ENCODE measurements at regions not wholly inside any gene's neighbourhood (a gene's known extent, or its start where the extent isn't known, plus 50 kb on each side); places are given as distances from the start of the nearest gene placed in this dataset.
A peak's percentile ranks its signal among the peaks of the same experiment; 100 is the strongest.

- H3K4me3 ChIP-seq (ENCODE audit: low read depth, low read length) = peak overlapping the region; percentile 29
- DNase-seq (ENCODE audit: low read depth) = peak; percentile 58
- TF ChIP-seq CTCF (IDR thresholded peaks at IDR 0.05; ENCODE audit: insufficient read depth, low read length) = peak; percentile 81
These were observed 64.9 kb downstream of the C6orf58 start for GRCh38 chr6:127641905-127642304.
